ENCODE measurements at regions not wholly inside any gene's neighbourhood (a gene's known extent, or its start where the extent isn't known, plus 50 kb on each side); places are given as distances from the start of the nearest gene placed in this dataset.
"Not testable (repeated sequence)": the region's sequence is repeated elsewhere in the genome, so short reads cannot be mapped to it uniquely, and the experiment has no call there.

GRCh38 chr19:31892060-31892459, 453.4 kb upstream of the ZNF507 start:
- H3K4me2 ChIP-seq, result no peak overlapping the region
- H3K36me3 ChIP-seq (replicated peaks in 1 of 2; ENCODE audit: control insufficient read depth in 1 of 2, insufficient read depth in 2 of 2, low read length in 1 of 2), result no peaks in the 10 kb centered on the region
- H3K27me3 ChIP-seq (ENCODE audit: insufficient read depth), result no peaks in the 10 kb centered on the region
- 19% methylated on average over 2 of the region's 2 CpGs for WGBS (ENCODE audit: low lambda C conversion rate)
- no peak for TF ChIP-seq GABPA (IDR thresholded peaks at IDR 0.05; ENCODE audit: low read depth)
- no peak for TF ChIP-seq GATA2 (CRISPR knock-in tag; IDR thresholded peaks at IDR 0.05)
- TF ChIP-seq, protein P1, sequence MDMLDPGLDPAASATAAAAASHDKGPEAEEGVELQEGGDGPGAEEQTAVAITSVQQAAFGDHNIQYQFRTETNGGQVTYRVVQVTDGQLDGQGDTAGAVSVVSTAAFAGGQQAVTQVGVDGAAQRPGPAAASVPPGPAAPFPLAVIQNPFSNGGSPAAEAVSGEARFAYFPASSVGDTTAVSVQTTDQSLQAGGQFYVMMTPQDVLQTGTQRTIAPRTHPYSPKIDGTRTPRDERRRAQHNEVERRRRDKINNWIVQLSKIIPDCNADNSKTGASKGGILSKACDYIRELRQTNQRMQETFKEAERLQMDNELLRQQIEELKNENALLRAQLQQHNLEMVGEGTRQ (IDR thresholded peaks at IDR 0.05; ENCODE audit: borderline replicate concordance, low read depth, low read length), result no peak
- TF ChIP-seq, protein P2, sequence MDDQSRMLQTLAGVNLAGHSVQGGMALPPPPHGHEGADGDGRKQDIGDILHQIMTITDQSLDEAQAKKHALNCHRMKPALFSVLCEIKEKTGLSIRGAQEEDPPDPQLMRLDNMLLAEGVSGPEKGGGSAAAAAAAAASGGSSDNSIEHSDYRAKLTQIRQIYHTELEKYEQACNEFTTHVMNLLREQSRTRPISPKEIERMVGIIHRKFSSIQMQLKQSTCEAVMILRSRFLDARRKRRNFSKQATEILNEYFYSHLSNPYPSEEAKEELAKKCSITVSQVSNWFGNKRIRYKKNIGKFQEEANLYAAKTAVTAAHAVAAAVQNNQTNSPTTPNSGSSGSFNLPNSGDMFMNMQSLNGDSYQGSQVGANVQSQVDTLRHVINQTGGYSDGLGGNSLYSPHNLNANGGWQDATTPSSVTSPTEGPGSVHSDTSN (IDR thresholded peaks at IDR 0.05), result no peak
- no peak for TF ChIP-seq FOXM1 (IDR thresholded peaks at IDR 0.05; ENCODE audit: low read depth)
- POLR2A ChIA-PET, result no interaction called here
- H3K4me3 ChIP-seq (ENCODE audit: low read depth in 2 of 2, low read length in 1 of 2), result no peak overlapping the region
- H2AFZ ChIP-seq (ENCODE audit: low read depth), result no peak overlapping the region
- CTCF ChIA-PET, result interaction anchor here (1.3 kb wide), 1 partner anchor 333 kb away, joined by 5 read pairs; no protein-coding TSS in a partner anchor
- no peak for DNase-seq
- H3K27ac ChIP-seq (ENCODE audit: low read depth in 2 of 2, low read length in 1 of 2), result no peak overlapping the region
- H3K79me2 ChIP-seq (ENCODE audit: insufficient read depth), result no peaks in the 10 kb centered on the region
- no peaks in the 10 kb centered on the region for H3K4me1 ChIP-seq (ENCODE audit: control insufficient read depth in 1 of 2, insufficient read depth in 2 of 2, low read depth in 1 of 2, low read length in 1 of 2)
- no peak overlapping the region for H3K9ac ChIP-seq
- H3K9me2 ChIP-seq, result no peaks in the 10 kb centered on the region
- no peaks in the 10 kb centered on the region for H3F3A ChIP-seq (replicated peaks; ENCODE audit: insufficient read depth)
- H4K20me1 ChIP-seq (ENCODE audit: insufficient read depth), result no peaks in the 10 kb centered on the region
- no peaks in the 10 kb centered on the region for H3K9me3 ChIP-seq

GRCh38 chr19:31893491-31893890, 451.9 kb upstream of the ZNF507 start:
- H3K9me2 ChIP-seq; H4K20me1 ChIP-seq (ENCODE audit: insufficient read depth); H3K9ac ChIP-seq; H3K27ac ChIP-seq (ENCODE audit: low read depth in 2 of 2, low read length in 1 of 2); H3K4me1 ChIP-seq (ENCODE audit: control insufficient read depth in 1 of 2, insufficient read depth in 2 of 2, low read depth in 1 of 2, low read length in 1 of 2); H2AFZ ChIP-seq (ENCODE audit: low read depth); CTCF ChIA-PET; H3K79me2 ChIP-seq (ENCODE audit: insufficient read depth); H3K27me3 ChIP-seq (ENCODE audit: insufficient read depth); H3K36me3 ChIP-seq (replicated peaks in 1 of 2; ENCODE audit: control insufficient read depth in 1 of 2, insufficient read depth in 2 of 2, low read length in 1 of 2); POLR2A ChIA-PET; H3K4me2 ChIP-seq; DNase-seq; H3K9me3 ChIP-seq; H3K4me3 ChIP-seq (ENCODE audit: low read depth in 2 of 2, low read length in 1 of 2); H3F3A ChIP-seq (replicated peaks; ENCODE audit: insufficient read depth): not testable (repeated sequence)
- 7% methylated on average over 4 of the region's 4 CpGs for WGBS (ENCODE audit: low lambda C conversion rate)

DNA sequence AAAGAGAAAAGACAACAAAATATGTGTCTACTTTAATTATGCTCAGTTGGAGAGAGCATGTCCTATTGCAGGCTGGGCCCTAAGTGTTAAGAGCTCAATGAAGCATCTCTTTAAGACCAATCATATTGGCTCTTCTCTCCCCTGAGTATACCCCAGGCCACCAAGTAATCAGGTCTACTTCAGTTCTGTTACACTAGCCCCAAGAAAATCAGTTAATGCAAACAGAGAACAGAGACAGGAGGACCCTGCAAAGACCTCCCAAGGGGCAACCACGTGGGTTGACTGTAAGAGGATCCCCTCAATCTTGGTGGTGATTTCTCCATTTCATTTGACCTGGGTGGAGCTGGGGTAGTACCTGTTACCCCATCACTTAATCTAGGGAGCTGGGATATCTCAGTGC, 451.0 kb upstream of the ZNF507 start:
- Histone ChIP-seq H3K4me3 (ENCODE audit: low read depth in 2 of 2, low read length in 1 of 2) (no peak overlapping the region), H2AFZ (ENCODE audit: low read depth) (no peak overlapping the region), H3K79me2 (ENCODE audit: insufficient read depth) (no peaks in the 10 kb centered on the region), H3K4me1 (ENCODE audit: control insufficient read depth in 1 of 2, insufficient read depth in 2 of 2, low read depth in 1 of 2, low read length in 1 of 2) (no peaks in the 10 kb centered on the region), H3F3A (replicated peaks; ENCODE audit: insufficient read depth) (no peaks in the 10 kb centered on the region), H3K4me2 (no peak overlapping the region), H3K27me3 (ENCODE audit: insufficient read depth) (no peaks in the 10 kb centered on the region), H3K27ac (ENCODE audit: low read depth in 2 of 2, low read length in 1 of 2) (no peak overlapping the region), H3K36me3 (replicated peaks in 1 of 2; ENCODE audit: control insufficient read depth in 1 of 2, insufficient read depth in 2 of 2, low read length in 1 of 2) (no peaks in the 10 kb centered on the region), H3K9me2 (no peaks in the 10 kb centered on the region), H3K9me3 (no peaks in the 10 kb centered on the region), H3K9ac (no peak overlapping the region), H4K20me1 (ENCODE audit: insufficient read depth) (no peaks in the 10 kb centered on the region)
- POLR2A ChIA-PET, result no interaction called here
- 25% methylated on average over 1 of the region's 1 CpG for WGBS (ENCODE audit: low lambda C conversion rate)
- CTCF ChIA-PET, result no interaction called here
- DNase-seq, result no peak
- no peak for TF ChIP-seq NFIC (IDR thresholded peaks at IDR 0.05; ENCODE audit: borderline replicate concordance)
- no peak for TF ChIP-seq MEF2A (IDR thresholded peaks at IDR 0.05; ENCODE audit: borderline replicate concordance, low read depth)
- TF ChIP-seq, protein P3, sequence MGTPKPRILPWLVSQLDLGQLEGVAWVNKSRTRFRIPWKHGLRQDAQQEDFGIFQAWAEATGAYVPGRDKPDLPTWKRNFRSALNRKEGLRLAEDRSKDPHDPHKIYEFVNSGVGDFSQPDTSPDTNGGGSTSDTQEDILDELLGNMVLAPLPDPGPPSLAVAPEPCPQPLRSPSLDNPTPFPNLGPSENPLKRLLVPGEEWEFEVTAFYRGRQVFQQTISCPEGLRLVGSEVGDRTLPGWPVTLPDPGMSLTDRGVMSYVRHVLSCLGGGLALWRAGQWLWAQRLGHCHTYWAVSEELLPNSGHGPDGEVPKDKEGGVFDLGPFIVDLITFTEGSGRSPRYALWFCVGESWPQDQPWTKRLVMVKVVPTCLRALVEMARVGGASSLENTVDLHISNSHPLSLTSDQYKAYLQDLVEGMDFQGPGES (IDR thresholded peaks at IDR 0.05; ENCODE audit: low read depth, low read length), result no peak
- no peak for TF ChIP-seq EP300 (IDR thresholded peaks at IDR 0.05; ENCODE audit: borderline replicate concordance in 1 of 2, low read depth in 1 of 2, low read length in 1 of 2)
- TF ChIP-seq FOXJ3 (CRISPR knock-in tag; IDR thresholded peaks at IDR 0.05), result no peak

Measured in SK-N-SH (cell line).